Naive B cell (primary cell): ENCODE measurements at regions not wholly inside any gene's neighbourhood (a gene's known extent, or its start where the extent isn't known, plus 50 kb on each side); places are given as distances from the start of the nearest gene placed in this dataset.

Experiments used
- ATAC-seq, 2 donors: fragments of 150-1000 bp; cut with Tn5 transposase; 2 replicates each; pipeline ENCODE4 v1.10.0; 2021; ENCODE audit warnings: low read depth in 2 of 2, mild to moderate bottlenecking in 2 of 2, moderate library complexity in 2 of 2
- DNase-seq: peaks from one replicate; pipeline ENCODE4 v3.0.0; 2022
- H3K27ac Mint-ChIP-seq, 6 donors: one replicate each; pipeline ENCODE4 v1.8.0; 2020 to 2022; ENCODE audit warnings: mild to moderate bottlenecking in 6 of 6, mixed read lengths in 6 of 6, moderate library complexity in 5 of 6, inconsistent platforms in 2 of 6
- H3K27me3 Mint-ChIP-seq, 3 donors: one replicate each; pipeline ENCODE4 v1.8.0; 2021 to 2022; ENCODE audit warnings: mixed read lengths in 3 of 3, mild to moderate bottlenecking in 1 of 3
- H3K36me3 Mint-ChIP-seq, 2 donors: one replicate each; pipeline ENCODE4 v1.8.0; 2020 to 2022; ENCODE audit warnings: mixed read lengths in 2 of 2, inconsistent platforms in 1 of 2, mild to moderate bottlenecking in 1 of 2
- H3K4me1 Mint-ChIP-seq, 3 donors: one replicate each; pipeline ENCODE4 v1.8.0; 2020 to 2022; ENCODE audit warnings: mixed read lengths in 3 of 3, inconsistent platforms in 1 of 3, mild to moderate bottlenecking in 1 of 3, moderate library complexity in 1 of 3
- H3K4me3 Mint-ChIP-seq, 8 donors: one replicate each; pipeline ENCODE4 v1.8.0; 2020 to 2022; ENCODE audit warnings: mild to moderate bottlenecking in 8 of 8, mixed read lengths in 8 of 8, moderate library complexity in 8 of 8, inconsistent platforms in 2 of 8
- H3K9me3 Mint-ChIP-seq, 7 donors: one replicate each; pipeline ENCODE4 v1.8.0; 2020 to 2022; ENCODE audit warnings: mixed read lengths in 7 of 7, mild to moderate bottlenecking in 5 of 7, inconsistent platforms in 2 of 7, moderate library complexity in 1 of 7

DNA sequence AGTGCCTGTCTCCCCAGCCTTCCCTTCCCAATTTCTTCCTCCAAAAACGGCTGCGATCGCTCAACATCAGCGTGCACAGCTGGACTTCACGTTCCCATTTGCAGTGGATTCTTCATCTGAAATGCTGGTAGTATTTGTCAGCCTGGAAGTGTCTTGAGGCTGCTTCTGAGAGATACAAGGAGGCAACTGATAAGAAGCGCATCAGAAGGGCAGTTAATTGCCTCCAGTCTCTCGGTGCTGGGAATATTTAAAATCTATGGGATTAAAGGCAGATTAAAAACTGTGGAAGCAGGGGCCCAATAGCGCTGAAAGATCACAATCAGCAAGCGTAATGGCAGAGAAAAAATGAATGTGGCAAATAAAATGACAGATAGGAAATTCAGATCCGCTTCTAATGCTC is 450.0 kb downstream of the GATA3 start:
- H3K27me3 Mint-ChIP-seq, result peaks cover 9 to 24% (median 12%) of the 10 kb centered on the region in 3 donors
- H3K4me3 Mint-ChIP-seq, result no peak overlapping the region
- ATAC-seq, result no peak
- peaks cover 0 to 2% (median 0%) of the 10 kb centered on the region in 3 donors for H3K4me1 Mint-ChIP-seq
- H3K36me3 Mint-ChIP-seq, result no peaks in the 10 kb centered on the region
- no peak for DNase-seq
- peaks cover 0 to 3% (median 0%) of the 10 kb centered on the region in 7 donors for H3K9me3 Mint-ChIP-seq
- H3K27ac Mint-ChIP-seq, result peak overlapping the region in 1 of 6 donors; percentile 10

DNA sequence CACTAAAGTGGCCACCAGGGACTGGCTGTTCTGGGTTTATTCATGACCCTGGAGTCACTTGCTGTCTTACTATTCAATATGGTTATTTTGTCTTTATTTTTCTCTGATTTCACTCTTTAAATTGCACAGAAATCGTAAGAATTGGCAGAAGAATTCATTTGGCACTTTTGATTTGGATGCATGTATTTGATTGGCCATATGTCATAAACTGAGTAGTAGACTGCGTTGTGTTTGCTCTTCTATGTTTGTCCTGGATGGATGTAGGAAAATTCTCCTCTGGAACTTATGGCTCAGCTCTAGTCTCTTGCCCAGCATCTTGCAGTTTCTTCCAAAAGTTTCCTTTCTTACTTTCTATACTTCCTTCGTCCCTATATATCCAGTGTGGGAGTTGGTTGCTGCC is 452.7 kb downstream of the GATA3 start:
- no peaks in the 10 kb centered on the region for H3K9me3 Mint-ChIP-seq
- H3K36me3 Mint-ChIP-seq, result no peaks in the 10 kb centered on the region
- H3K27me3 Mint-ChIP-seq, result peaks cover 11 to 24% (median 14%) of the 10 kb centered on the region in 3 donors
- no peak overlapping the region for H3K27ac Mint-ChIP-seq
- ATAC-seq, result no peak
- DNase-seq, result no peak
- no peak overlapping the region for H3K4me3 Mint-ChIP-seq
- H3K4me1 Mint-ChIP-seq, result no peaks in the 10 kb centered on the region

DNA sequence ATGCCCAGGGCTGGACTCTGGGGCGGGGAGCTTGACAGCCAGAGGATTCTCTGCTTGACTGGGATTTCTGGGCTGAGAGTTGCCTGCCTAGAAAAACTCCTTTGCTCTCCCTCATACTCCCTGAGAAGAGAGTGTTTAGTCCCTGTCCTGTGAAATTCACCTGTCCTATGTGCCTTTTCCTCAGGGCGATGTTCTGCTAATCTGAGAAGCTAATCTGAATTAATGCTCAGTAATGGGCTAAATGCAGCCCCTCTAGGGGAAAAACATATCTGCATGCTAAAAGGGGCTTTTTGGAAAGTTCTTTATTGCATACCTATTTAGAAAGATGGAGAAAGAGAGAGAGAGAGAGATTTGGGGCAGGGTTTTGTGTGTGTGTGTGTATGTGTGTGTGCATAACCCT is 454.4 kb downstream of the GATA3 start:
- ATAC-seq (no peak), DNase-seq (no peak)
- no peaks in the 10 kb centered on the region for H3K4me1 Mint-ChIP-seq
- H3K27ac Mint-ChIP-seq, result no peak overlapping the region
- no peak overlapping the region for H3K4me3 Mint-ChIP-seq
- no peaks in the 10 kb centered on the region for H3K36me3 Mint-ChIP-seq
- peaks cover 13 to 18% (median 15%) of the 10 kb centered on the region in 3 donors for H3K27me3 Mint-ChIP-seq
- no peaks in the 10 kb centered on the region for H3K9me3 Mint-ChIP-seq

DNA sequence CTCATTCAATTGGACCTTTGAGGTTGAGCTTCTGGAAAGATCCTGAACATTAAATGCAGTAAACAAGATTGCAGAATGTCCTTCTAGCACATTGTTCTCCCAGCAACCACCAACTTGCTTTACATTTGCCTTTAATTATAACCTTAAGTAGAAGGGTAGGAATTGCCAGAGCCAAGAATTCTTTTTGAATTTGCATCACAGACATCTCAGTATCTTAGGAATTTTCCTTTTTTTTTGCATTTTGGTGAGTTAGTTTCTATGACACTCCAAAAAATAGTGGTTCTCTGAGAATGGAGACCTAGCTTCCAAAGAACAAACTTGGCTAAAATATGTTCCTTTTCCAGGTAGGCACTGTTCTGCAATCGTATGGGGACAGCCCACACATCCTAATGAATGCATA is 456.0 kb downstream of the GATA3 start:
- Mint-ChIP-seq H3K9me3 (peaks cover 0 to 6% (median 0%) of the 10 kb centered on the region in 7 donors), H3K27ac (no peak overlapping the region), H3K4me3 (no peak overlapping the region), H3K36me3 (no peaks in the 10 kb centered on the region), H3K4me1 (no peaks in the 10 kb centered on the region), H3K27me3 (peaks cover 5 to 28% (median 15%) of the 10 kb centered on the region in 3 donors)
- ATAC-seq, result no peak
- DNase-seq, result no peak

DNA sequence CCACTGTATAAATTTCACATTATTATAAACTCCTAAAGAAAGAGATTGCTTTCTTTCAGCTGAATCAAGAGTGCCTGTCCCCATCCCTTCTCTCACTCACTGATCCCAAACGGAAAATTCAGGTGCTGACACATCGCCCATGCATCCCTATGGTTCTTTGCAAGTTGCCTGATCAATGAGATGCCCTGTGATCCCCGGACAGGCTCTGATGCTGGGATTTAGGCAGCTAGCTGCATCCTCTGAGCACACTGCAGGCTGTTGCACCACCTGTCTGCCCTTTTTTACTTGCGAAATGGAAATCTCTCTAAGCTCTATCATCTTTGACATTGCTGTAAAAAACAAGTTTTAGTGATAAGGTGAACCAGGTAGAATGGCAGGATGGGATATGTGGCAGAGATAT is 456.5 kb downstream of the GATA3 start:
- Mint-ChIP-seq H3K9me3 (peaks cover 0 to 6% (median 0%) of the 10 kb centered on the region in 7 donors), H3K27ac (no peak overlapping the region), H3K4me1 (no peaks in the 10 kb centered on the region), H3K36me3 (no peaks in the 10 kb centered on the region), H3K4me3 (no peak overlapping the region), H3K27me3 (peaks cover 5 to 28% (median 15%) of the 10 kb centered on the region in 3 donors)
- DNase-seq (no peak), ATAC-seq (no peak)

DNA sequence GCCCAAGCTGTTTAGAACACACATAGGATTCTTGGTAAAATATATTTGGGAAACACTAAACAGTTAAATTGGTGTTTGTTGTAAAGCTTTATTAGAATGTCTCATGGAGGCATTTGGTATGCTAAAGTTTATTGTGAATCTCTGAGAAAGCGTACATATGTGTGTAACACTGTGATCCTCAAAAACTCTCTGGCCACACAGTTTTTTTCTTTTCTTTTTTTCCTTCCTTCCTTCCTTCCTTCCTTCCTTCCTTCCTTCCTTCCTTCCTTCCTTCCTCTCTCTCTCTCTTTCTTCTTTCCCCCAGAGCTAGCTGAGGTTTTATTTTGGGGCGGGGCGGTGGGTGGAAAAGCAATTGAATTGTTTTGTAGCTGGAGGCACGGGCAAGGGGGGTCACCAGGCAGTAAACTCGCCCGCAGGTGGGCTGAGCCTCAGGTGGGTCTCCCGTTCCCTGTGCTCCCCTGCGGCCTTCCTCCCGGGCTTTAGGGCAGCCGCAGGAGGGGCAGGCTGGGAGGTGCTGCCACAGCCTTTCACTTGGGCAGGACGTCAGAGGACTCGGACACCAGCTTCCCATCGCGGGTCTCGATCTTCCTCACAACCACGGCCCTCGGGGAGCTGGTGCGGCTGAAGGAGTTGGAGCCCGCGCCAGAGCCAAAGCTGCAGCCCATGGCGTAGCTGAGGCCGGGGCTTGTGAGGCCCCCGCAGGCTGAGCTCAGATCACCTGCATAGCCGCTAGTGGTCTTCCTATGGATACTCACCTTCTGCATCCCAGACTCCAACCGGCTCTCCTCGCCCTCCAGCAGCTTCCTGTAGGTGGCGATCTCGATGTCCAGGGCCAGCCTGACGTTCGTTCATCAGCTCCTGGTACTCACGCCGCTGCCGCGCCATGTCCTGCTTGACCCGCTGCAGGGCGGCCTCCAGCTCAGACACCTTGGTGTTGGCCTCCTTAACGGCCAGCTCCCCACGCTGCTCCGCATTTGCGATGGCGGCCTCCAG is 459.0 kb downstream of the GATA3 start:
- Mint-ChIP-seq H3K36me3 (no peaks in the 10 kb centered on the region), H3K27ac (peak overlapping the region in 1 of 6 donors; percentile 37), H3K27me3 (peaks cover 10 to 28% (median 15%) of the 10 kb centered on the region in 3 donors), H3K4me1 (no peaks in the 10 kb centered on the region), H3K4me3 (no peak overlapping the region), H3K9me3 (peaks cover 0 to 6% (median 0%) of the 10 kb centered on the region in 7 donors)
- ATAC-seq (no peak), DNase-seq (no peak)

DNA sequence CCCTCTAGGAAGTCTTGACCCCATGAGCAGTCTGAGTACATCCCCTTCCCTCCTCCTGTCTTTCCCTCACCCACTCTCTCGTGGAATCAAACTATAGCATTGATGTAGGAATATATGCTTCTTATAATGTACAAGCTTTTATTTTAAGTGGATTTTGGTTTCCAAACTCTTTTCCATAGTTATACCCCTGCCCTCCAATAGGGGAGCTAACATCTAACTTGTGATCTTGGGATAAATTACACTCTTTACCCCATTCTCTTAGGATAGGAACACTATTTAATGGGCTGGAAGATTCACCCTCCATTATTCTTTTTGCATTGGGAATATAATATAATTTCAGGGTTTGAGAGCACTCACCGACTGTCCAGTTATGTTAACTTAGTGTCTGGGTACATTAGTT is 465.9 kb downstream of the GATA3 start:
- Mint-ChIP-seq H3K4me3 (no peak overlapping the region), H3K4me1 (no peaks in the 10 kb centered on the region), H3K9me3 (peaks cover 0 to 14% (median 7%) of the 10 kb centered on the region in 7 donors), H3K27me3 (peaks cover 0 to 5% (median 4%) of the 10 kb centered on the region in 3 donors), H3K27ac (no peak overlapping the region), H3K36me3 (no peaks in the 10 kb centered on the region)
- DNase-seq, result no peak
- no peak for ATAC-seq

DNA sequence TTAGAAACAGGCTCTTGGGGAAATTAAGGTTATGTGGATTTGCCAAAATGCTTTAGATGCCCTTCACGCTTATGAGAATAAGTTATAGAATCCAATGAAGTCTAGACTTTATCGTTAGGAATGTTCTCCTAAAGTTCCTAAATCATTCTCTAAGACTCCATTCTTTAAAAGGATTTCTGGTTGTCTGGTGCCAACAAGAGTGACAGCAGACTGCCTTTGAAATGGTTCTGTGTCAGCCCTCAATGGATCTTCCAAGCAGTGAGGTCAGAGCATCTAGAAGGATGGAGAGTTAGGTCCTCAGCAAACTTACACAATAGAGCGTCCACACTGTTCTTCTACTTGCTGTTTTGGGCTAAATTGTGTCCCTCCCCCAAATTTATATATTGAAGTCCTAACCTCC is 473.3 kb downstream of the GATA3 start:
- H3K4me3 Mint-ChIP-seq, result no peak overlapping the region
- H3K27me3 Mint-ChIP-seq, result peaks cover 0 to 20% (median 7%) of the 10 kb centered on the region in 3 donors
- peaks cover 0 to 4% (median under 1%) of the 10 kb centered on the region in 7 donors for H3K9me3 Mint-ChIP-seq
- DNase-seq (no peak), ATAC-seq (no peak)
- no peak overlapping the region for H3K27ac Mint-ChIP-seq
- H3K4me1 Mint-ChIP-seq, result peaks cover 0 to 2% (median 0%) of the 10 kb centered on the region in 3 donors
- no peaks in the 10 kb centered on the region for H3K36me3 Mint-ChIP-seq

DNA sequence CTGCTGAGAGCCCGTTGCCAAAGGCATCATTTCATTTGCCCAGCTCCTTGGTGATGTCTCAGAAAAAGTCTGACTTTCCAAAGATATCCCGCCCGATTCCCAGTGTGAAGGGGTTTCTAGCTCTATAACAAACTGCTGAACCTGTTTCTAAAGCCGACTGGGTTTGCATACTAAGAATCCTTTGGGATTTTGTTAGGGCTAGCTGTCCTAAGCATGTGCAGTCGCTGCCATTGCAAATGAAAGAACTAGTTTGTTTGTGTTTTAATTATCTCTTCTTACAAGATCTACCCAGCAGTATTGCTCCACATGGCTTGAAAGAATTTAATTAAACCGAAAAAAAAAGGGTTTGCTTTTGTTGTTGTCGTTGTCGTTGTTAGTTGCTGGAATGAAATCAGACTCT is 476.6 kb downstream of the GATA3 start:
- Mint-ChIP-seq H3K4me3 (no peak overlapping the region), H3K36me3 (no peaks in the 10 kb centered on the region), H3K9me3 (peaks cover 0 to 2% (median 0%) of the 10 kb centered on the region in 7 donors), H3K27me3 (peaks cover 0 to 12% (median 7%) of the 10 kb centered on the region in 3 donors), H3K27ac (no peak overlapping the region), H3K4me1 (peaks cover 0 to 2% (median 0%) of the 10 kb centered on the region in 3 donors)
- DNase-seq, result no peak
- no peak for ATAC-seq

DNA sequence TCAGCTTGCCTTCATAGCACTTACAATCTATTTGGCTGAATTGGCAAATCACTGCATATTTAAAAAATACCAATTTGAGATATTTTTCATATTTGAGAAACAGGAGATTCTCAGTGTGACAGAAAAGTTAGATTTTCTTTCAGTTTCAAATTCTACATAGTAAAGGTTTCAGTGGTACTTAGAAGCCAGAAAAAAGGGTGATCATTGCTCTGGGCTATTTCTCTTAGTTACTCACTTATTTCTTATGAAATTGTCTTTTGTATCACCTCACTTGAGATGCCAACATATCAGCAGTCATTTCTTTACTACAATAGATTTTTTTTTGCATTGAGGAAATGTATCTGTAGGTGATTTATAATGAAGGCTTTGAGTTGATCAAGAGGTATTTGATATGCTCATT is 478.2 kb downstream of the GATA3 start:
- no peaks in the 10 kb centered on the region for H3K36me3 Mint-ChIP-seq
- peaks cover 0 to 2% (median 0%) of the 10 kb centered on the region in 7 donors for H3K9me3 Mint-ChIP-seq
- no peak overlapping the region for H3K27ac Mint-ChIP-seq
- peaks cover 0 to 4% (median 0%) of the 10 kb centered on the region in 3 donors for H3K27me3 Mint-ChIP-seq
- peaks cover 0 to 2% (median 0%) of the 10 kb centered on the region in 3 donors for H3K4me1 Mint-ChIP-seq
- no peak overlapping the region for H3K4me3 Mint-ChIP-seq
- DNase-seq (no peak), ATAC-seq (no peak)

DNA sequence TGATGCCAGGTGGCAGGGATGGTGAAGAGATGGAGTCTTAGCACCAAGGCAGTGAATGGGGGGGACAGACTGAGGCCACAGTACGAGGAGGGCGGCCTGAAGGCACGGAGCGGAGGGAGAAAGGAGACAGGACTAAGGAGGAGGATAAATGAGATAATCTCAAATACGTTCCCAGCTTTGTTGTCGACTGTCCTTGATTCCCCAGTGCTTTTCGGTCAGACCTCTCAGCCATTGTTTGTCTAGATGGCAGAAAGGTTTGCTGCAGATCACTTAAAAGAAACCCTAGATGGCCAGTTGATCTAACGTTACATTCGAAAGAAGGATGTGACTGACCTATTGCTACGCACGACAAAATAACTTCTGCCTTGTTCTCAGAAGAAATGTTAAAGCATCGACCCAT is 479.0 kb downstream of the GATA3 start:
- H3K4me1 Mint-ChIP-seq, result peaks cover 0 to 2% (median 0%) of the 10 kb centered on the region in 3 donors
- DNase-seq (no peak), ATAC-seq (no peak)
- H3K9me3 Mint-ChIP-seq, result peaks cover 0 to 2% (median 0%) of the 10 kb centered on the region in 7 donors
- no peaks in the 10 kb centered on the region for H3K36me3 Mint-ChIP-seq
- peak overlapping the region in 1 of 6 donors; percentile 68 for H3K27ac Mint-ChIP-seq
- H3K4me3 Mint-ChIP-seq, result no peak overlapping the region
- H3K27me3 Mint-ChIP-seq, result no peaks in the 10 kb centered on the region

DNA sequence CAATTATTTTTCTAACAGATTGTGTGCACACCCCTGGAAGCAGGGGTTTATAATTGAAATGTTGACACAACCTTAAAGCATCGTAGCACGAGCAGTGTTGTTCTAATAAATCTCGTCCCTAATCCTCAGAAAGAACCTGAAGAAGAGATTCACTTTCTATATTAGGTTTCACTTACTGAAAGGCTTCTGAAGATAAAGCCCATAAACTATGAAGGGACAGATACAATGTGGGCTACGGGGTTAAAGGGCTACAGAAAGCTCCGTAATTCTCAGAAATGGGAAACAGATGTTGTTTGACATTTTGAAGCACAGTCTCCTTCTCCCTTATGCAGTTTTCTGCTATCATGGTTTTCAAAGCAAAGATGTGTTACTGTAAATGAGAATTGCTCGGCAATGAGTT is 479.6 kb downstream of the GATA3 start:
- Mint-ChIP-seq H3K4me3 (no peak overlapping the region), H3K27me3 (no peaks in the 10 kb centered on the region), H3K36me3 (no peaks in the 10 kb centered on the region), H3K4me1 (peaks cover 0 to 2% (median 0%) of the 10 kb centered on the region in 3 donors), H3K9me3 (peaks cover 0 to 2% (median 0%) of the 10 kb centered on the region in 7 donors), H3K27ac (no peak overlapping the region)
- ATAC-seq, result no peak
- no peak for DNase-seq

DNA sequence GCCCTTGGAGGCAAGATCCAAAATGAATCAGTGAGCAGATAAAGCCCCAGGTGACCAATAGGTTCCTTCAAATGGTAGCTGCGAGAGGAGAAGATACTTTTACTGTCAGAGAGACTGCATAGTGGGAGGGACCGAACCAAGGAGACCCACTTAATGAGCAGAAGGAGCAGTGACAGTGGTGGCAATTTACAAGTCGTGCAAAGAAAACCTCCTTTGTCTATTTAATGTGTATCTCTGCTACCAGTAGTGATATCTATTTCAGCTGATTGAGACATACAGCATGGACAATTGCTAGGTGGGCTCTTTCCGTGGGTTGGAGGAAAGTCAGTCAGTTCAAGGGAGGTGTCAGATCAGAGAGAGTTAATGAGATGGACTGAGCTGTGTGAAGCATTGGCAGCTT is 480.4 kb downstream of the GATA3 start:
- DNase-seq, result no peak
- Mint-ChIP-seq H3K9me3 (peaks cover 0 to 8% (median 2%) of the 10 kb centered on the region in 7 donors), H3K4me1 (no peaks in the 10 kb centered on the region), H3K36me3 (no peaks in the 10 kb centered on the region), H3K27me3 (no peaks in the 10 kb centered on the region), H3K4me3 (no peak overlapping the region), H3K27ac (peak overlapping the region in 1 of 6 donors; percentile 35)
- no peak for ATAC-seq

DNA sequence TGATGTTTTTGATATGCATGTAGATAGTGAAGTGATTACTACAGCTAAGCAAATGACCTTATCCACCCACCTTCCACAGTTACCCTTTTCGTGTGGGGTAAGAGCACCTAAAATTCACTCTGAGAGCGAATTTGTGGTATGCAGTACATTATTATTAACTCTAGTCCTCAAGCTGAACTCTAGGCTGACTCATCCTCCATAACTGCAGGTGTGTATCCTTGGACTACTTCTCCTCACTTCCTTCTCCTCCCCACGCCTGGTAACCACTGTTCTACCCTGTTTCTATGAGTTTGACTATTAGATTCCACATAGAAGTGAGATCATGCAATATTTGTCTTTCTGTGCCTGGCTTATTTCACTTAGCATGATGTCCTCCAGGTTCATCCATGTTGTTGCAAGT is 484.6 kb downstream of the GATA3 start:
- Mint-ChIP-seq H3K4me3 (no peak overlapping the region), H3K9me3 (peaks cover 0 to 14% (median 3%) of the 10 kb centered on the region in 7 donors), H3K27me3 (no peaks in the 10 kb centered on the region), H3K4me1 (peaks cover 0 to 2% (median 0%) of the 10 kb centered on the region in 3 donors), H3K36me3 (no peaks in the 10 kb centered on the region), H3K27ac (no peak overlapping the region)
- DNase-seq (no peak), ATAC-seq (no peak)
